ENCODE measurements at regions not wholly inside any gene's neighbourhood (a gene's known extent, or its start where the extent isn't known, plus 50 kb on each side); places are given as distances from the start of the nearest gene placed in this dataset.

- Mint-ChIP-seq H3K4me1 (ENCODE audit: low read depth, unreplicated experiment) (no peaks in the 10 kb centered on the region), H3K9me3 (ENCODE audit: unreplicated experiment) (no peaks in the 10 kb centered on the region), H3K36me3 (ENCODE audit: low read depth, unreplicated experiment) (no peaks in the 10 kb centered on the region), H3K27me3 (ENCODE audit: low read depth, unreplicated experiment) (no peaks in the 10 kb centered on the region), H3K4me3 (ENCODE audit: unreplicated experiment) (no peak overlapping the region), H3K27ac (ENCODE audit: unreplicated experiment) (no peak overlapping the region)
- Histone ChIP-seq H2AFZ (ENCODE audit: low read depth, low read length) (no peak overlapping the region), H3K9me3 (ENCODE audit: insufficient read depth, low read depth, low read length) (no peaks in the 10 kb centered on the region), H4K20me1 (ENCODE audit: insufficient read depth, low read length) (no peaks in the 10 kb centered on the region), H3K79me2 (ENCODE audit: insufficient read depth, low read length) (no peaks in the 10 kb centered on the region), H3K27me3 (ENCODE audit: insufficient read depth, low read length) (no peaks in the 10 kb centered on the region), H3K4me2 (ENCODE audit: low read length) (no peak overlapping the region), H3K36me3 (ENCODE audit: insufficient read depth, low read length) (no peaks in the 10 kb centered on the region), H3K4me3 (ENCODE audit: insufficient read depth, low read depth, low read length) (no peak overlapping the region), H3K4me1 (ENCODE audit: insufficient read depth, low read length) (no peaks in the 10 kb centered on the region), H3K9ac (ENCODE audit: low read length) (no peak overlapping the region), H3K27ac (ENCODE audit: low read depth, low read length) (no peak overlapping the region)
- FAIRE-seq (no peak), DNase-seq (ENCODE audit: low read depth) (no peak)
- TF ChIP-seq EZH2 (IDR thresholded peaks at IDR 0.05; ENCODE audit: insufficient read depth, low read length): no peak
- TF ChIP-seq, protein P1, sequence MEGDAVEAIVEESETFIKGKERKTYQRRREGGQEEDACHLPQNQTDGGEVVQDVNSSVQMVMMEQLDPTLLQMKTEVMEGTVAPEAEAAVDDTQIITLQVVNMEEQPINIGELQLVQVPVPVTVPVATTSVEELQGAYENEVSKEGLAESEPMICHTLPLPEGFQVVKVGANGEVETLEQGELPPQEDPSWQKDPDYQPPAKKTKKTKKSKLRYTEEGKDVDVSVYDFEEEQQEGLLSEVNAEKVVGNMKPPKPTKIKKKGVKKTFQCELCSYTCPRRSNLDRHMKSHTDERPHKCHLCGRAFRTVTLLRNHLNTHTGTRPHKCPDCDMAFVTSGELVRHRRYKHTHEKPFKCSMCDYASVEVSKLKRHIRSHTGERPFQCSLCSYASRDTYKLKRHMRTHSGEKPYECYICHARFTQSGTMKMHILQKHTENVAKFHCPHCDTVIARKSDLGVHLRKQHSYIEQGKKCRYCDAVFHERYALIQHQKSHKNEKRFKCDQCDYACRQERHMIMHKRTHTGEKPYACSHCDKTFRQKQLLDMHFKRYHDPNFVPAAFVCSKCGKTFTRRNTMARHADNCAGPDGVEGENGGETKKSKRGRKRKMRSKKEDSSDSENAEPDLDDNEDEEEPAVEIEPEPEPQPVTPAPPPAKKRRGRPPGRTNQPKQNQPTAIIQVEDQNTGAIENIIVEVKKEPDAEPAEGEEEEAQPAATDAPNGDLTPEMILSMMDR (IDR thresholded peaks at IDR 0.05; ENCODE audit: insufficient read depth, low read depth, low read length): no peak
Measured at GRCh38 chr5:107232788-107233187, 437.9 kb downstream of the EFNA5 start.

DNA sequence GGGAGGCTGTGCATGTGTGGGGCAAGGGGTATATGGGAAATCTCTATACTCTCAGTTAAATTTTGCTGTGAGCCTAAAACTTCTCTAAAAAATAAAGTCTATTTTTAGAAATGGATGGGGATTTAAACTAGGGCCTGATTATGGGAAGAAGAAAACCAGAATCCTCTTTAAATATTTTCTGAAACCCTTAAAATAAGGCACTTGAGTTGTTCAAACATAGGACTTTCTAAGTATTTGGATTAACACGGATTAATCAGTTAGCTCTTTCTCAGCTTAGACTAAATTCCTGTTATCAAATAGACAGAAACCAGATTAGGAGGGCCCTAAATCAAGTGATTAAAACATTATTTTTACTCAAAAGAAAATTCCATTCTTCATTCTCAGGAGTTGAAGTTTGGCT, 438.4 kb downstream of the EFNA5 start:
- H3K79me2 ChIP-seq (ENCODE audit: insufficient read depth, low read length): no peaks in the 10 kb centered on the region
- no peak for FAIRE-seq

GRCh38 chr5:107231191-107231590, 439.5 kb downstream of the EFNA5 start:
- FAIRE-seq (no peak), DNase-seq (ENCODE audit: low read depth) (no peak)
- Mint-ChIP-seq H3K27ac (ENCODE audit: unreplicated experiment) (no peak overlapping the region), H3K36me3 (ENCODE audit: low read depth, unreplicated experiment) (no peaks in the 10 kb centered on the region), H3K4me1 (ENCODE audit: low read depth, unreplicated experiment) (no peaks in the 10 kb centered on the region), H3K9me3 (ENCODE audit: unreplicated experiment) (no peaks in the 10 kb centered on the region), H3K27me3 (ENCODE audit: low read depth, unreplicated experiment) (no peaks in the 10 kb centered on the region), H3K4me3 (ENCODE audit: unreplicated experiment) (no peak overlapping the region)
- H2AFZ ChIP-seq (ENCODE audit: low read depth, low read length): no peak overlapping the region
- no peaks in the 10 kb centered on the region for H4K20me1 ChIP-seq (ENCODE audit: insufficient read depth, low read length)
- no peaks in the 10 kb centered on the region for H3K27me3 ChIP-seq (ENCODE audit: insufficient read depth, low read length)
- H3K9ac ChIP-seq (ENCODE audit: low read length): no peak overlapping the region
- no peaks in the 10 kb centered on the region for H3K4me1 ChIP-seq (ENCODE audit: insufficient read depth, low read length)
- no peaks in the 10 kb centered on the region for H3K79me2 ChIP-seq (ENCODE audit: insufficient read depth, low read length)
- H3K36me3 ChIP-seq (ENCODE audit: insufficient read depth, low read length): no peaks in the 10 kb centered on the region
- H3K27ac ChIP-seq (ENCODE audit: low read depth, low read length): no peak overlapping the region
- TF ChIP-seq, protein P1 (IDR thresholded peaks at IDR 0.05; ENCODE audit: insufficient read depth, low read depth, low read length): no peak
- no peaks in the 10 kb centered on the region for H3K9me3 ChIP-seq (ENCODE audit: insufficient read depth, low read depth, low read length)
- H3K4me3 ChIP-seq (ENCODE audit: insufficient read depth, low read depth, low read length): no peak overlapping the region
- H3K4me2 ChIP-seq (ENCODE audit: low read length): no peak overlapping the region

More for the DNA sequence above, 438.4 kb downstream of the EFNA5 start:
- DNase-seq (ENCODE audit: low read depth): no peak
- Histone ChIP-seq H3K36me3 (ENCODE audit: insufficient read depth, low read length) (no peaks in the 10 kb centered on the region), H3K4me2 (ENCODE audit: low read length) (no peak overlapping the region), H3K4me1 (ENCODE audit: insufficient read depth, low read length) (no peaks in the 10 kb centered on the region), H3K27ac (ENCODE audit: low read depth, low read length) (no peak overlapping the region), H4K20me1 (ENCODE audit: insufficient read depth, low read length) (no peaks in the 10 kb centered on the region), H3K27me3 (ENCODE audit: insufficient read depth, low read length) (no peaks in the 10 kb centered on the region), H3K4me3 (ENCODE audit: insufficient read depth, low read depth, low read length) (no peak overlapping the region), H2AFZ (ENCODE audit: low read depth, low read length) (no peak overlapping the region), H3K9ac (ENCODE audit: low read length) (no peak overlapping the region), H3K9me3 (ENCODE audit: insufficient read depth, low read depth, low read length) (no peaks in the 10 kb centered on the region)
- Mint-ChIP-seq H3K4me3 (ENCODE audit: unreplicated experiment) (no peak overlapping the region), H3K27me3 (ENCODE audit: low read depth, unreplicated experiment) (no peaks in the 10 kb centered on the region), H3K27ac (ENCODE audit: unreplicated experiment) (no peak overlapping the region), H3K9me3 (ENCODE audit: unreplicated experiment) (no peaks in the 10 kb centered on the region), H3K4me1 (ENCODE audit: low read depth, unreplicated experiment) (no peaks in the 10 kb centered on the region), H3K36me3 (ENCODE audit: low read depth, unreplicated experiment) (no peaks in the 10 kb centered on the region)
- TF ChIP-seq, protein P1 (IDR thresholded peaks at IDR 0.05; ENCODE audit: insufficient read depth, low read depth, low read length): no peak
- no peak for TF ChIP-seq EZH2 (IDR thresholded peaks at IDR 0.05; ENCODE audit: insufficient read depth, low read length)

All from astrocyte (in vitro differentiated cells and primary cell).